Thyroid gland (tissue), 4 donors: ENCODE measurements at regions not wholly inside any gene's neighbourhood (a gene's known extent, or its start where the extent isn't known, plus 50 kb on each side); places are given as distances from the start of the nearest gene placed in this dataset.

ENCODE experiments used
- CTCF ChIP-seq, 6 experiments: fragments of 200-600 bp in 3 of 6; fragments of 450-650 bp in 3 of 6; sonication (generic) in 3 of 6; IDR thresholded peaks; one replicate each; pipeline ENCODE4 v1.5.1; 2016 to 2019; ENCODE audit warnings: antibody characterized with exemption in 6 of 6, mild to moderate bottlenecking in 2 of 6, inconsistent platforms in 1 of 6, moderate library complexity in 1 of 6
- POLR2A ChIP-seq, 2 donors: fragments of 450-650 bp; IDR thresholded peaks; one replicate each; pipeline ENCODE4 v1.6.1; 2017; ENCODE audit warnings: antibody characterized with exemption in 2 of 2, mild to moderate bottlenecking in 2 of 2, moderate library complexity in 1 of 2

GRCh38 chr5:21680641-21681040 lies 1172.5 kb downstream of the CDH12 start:
- no peak for TF ChIP-seq CTCF (IDR thresholded peaks at IDR 0.05)
- no peak for TF ChIP-seq POLR2A (IDR thresholded peaks at IDR 0.05)
